GM21526 (cell line): ENCODE measurements at regions not wholly inside any gene's neighbourhood (a gene's known extent, or its start where the extent isn't known, plus 50 kb on each side); places are given as distances from the start of the nearest gene placed in this dataset.

Experiments
- ATAC-seq: cut with Tn5 transposase; IDR thresholded peaks from one replicate; pipeline ENCODE4 v1.9.1; 2021; ENCODE audit warnings: moderate library complexity; ENCODE audit not compliant: unreplicated experiment, low FRiP score

DNA sequence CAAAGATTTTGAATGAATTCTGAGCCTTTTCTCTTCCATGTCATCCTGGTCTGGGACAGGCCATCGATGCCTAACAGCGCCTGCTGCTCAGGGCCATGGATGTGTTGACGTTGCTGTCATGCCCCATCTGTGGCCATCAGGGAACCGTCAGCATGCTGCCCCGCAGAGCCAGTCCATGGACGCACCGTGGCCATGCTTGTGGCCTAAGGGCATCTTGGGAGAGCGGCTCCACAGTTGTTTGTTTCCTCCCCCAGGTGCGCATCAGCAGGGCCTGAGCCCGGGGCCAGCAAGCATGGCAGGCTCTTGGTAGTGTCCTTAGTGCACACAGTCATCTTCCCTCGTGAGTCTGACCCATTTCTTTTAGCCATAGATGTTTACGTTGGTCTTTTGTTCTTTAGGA lies 142.7 kb downstream of the VAPA start:
- ATAC-seq = no peak

- ATAC-seq = no peak
These were observed 143.6 kb downstream of the VAPA start for GRCh38 chr18:10057401-10057893.

DNA sequence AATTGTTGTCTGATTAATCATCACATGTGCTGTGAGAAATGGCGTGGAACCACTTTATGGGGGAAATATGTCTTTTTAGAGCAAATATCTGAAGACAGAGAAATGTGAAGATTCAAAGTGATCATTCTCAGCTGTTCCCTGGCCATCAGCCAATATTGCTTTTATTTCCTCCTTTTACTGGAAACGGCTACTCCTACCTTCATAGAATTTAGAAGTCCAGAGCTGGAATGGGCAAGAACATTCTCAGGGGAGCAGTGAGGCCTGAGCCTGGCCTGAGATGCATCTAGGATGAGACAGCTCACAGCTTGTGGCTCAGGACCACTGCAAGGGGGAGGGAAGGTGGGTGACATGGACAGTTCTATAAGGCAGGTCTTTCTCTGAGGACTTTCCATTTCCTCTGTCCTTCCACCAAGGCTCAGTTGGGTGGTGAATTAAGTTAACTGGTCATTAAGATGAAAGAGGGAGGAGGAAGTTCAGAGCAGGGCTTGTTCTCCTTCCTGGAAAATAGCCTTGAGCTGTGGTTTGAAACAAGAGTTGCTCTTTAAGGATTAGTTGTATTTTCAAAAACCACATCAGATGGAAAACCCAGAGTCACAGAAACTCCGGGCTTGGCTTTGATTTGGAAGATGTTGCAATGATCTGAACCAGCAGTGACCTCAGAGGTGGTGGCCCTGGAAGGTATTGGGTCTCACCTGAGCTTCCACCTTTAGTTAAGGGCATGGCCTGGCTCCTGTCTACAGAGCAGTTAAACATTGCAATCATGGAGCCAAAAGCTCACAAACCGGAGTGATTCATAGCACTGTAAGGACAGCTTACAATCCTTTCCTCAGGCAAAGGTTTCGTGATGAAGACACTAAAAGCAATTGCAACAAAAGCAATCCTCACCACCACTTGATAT lies 144.3 kb downstream of the VAPA start:
- no peak for ATAC-seq

GRCh38 chr18:10059610-10060468 lies 146.0 kb downstream of the VAPA start:
- no peak for ATAC-seq

DNA sequence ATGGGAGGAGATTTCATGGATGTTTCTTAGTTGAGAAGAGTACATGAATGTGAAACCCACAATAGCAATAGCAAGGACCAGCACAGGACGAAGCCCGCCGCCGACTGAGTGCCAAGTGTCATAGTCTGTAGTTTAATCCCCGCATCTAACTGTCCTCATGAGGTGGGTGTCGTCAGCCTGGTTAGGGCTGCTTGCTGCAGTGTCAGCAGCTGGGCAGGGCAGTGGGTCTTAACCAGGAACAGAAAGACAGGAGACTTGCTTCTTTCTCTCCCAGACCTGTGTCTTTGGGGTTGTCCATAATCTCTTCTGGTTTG lies 146.6 kb downstream of the VAPA start:
- no peak for ATAC-seq

- ATAC-seq = no peak
These were observed 147.0 kb downstream of the VAPA start for GRCh38 chr18:10060841-10061240.

- no peak for ATAC-seq
These were observed 147.8 kb downstream of the VAPA start for GRCh38 chr18:10061566-10062140.

- no peak for ATAC-seq
These were observed 148.8 kb downstream of the VAPA start for GRCh38 chr18:10062302-10063300.

DNA sequence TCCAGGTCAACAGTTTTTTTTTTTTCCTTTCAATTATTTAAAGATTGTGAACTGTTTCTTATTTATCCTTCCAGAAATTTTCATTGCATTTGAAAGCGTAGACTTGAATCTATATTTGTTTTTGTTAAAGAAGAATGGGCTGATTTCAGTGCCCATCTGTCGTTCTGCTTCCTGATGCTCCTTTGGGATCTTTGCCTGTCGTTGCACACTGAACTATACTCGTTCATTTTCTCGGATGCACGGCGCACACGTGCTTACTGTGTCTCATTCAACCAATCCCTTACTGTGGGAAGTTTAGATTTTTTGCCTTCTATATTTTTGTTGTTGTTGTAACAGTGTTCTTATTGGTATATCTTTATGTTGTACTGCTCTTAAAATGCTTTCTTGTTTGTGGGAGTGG lies 149.7 kb downstream of the VAPA start:
- ATAC-seq = no peak

- ATAC-seq = no peak
These were observed 150.5 kb downstream of the VAPA start for GRCh38 chr18:10064267-10064666.

DNA sequence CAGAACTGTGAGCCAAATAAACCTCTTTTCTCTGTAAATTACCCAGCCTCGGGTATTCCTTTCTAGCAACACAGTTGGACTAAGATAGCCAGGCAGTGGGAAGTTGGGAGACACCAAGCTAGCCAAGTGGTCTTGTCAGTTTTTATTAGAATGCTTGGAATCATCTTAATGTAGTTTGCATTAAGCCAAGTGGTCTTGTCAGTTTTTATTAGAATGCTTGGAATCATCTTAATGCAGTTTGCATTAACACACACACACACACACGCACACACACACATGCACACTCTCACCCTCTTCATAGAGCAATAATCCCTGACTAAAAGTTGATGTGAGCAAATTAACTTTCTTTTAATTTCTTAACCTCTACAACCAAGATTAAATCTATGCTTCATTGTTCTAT lies 151.5 kb downstream of the VAPA start:
- no peak for ATAC-seq

- ATAC-seq = no peak
These were observed 154.1 kb downstream of the VAPA start for GRCh38 chr18:10067670-10068659.

GRCh38 chr18:10068766-10069567 lies 155.2 kb downstream of the VAPA start:
- ATAC-seq = no peak

GRCh38 chr18:10070561-10071000 lies 156.8 kb downstream of the VAPA start:
- ATAC-seq = no peak

DNA sequence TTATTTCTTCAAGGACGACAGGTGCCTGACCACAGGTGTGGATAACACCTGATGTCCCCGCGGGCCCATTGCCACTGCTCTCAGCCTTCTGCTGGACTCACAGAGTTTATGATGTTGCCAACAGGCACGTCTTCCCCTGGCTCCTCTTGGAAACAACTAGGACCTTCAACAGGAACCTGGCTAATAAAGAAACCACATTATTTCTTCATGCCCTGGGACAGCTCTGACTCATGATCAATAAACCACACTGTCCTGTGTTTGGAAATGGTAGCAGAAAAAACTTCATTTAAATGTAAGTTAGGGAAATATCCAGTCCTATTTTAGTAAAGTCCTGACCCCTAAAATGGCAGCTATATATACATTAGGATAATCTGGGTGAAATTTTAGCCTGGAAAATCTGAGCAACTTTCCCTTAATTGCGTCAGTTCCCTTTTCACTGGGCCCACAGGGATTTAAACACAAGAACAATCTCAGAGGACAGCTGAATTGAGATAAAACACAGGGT lies 158.9 kb downstream of the VAPA start:
- ATAC-seq = no peak

- ATAC-seq = no peak
These were observed 160.3 kb downstream of the VAPA start for GRCh38 chr18:10074110-10074509.

DNA sequence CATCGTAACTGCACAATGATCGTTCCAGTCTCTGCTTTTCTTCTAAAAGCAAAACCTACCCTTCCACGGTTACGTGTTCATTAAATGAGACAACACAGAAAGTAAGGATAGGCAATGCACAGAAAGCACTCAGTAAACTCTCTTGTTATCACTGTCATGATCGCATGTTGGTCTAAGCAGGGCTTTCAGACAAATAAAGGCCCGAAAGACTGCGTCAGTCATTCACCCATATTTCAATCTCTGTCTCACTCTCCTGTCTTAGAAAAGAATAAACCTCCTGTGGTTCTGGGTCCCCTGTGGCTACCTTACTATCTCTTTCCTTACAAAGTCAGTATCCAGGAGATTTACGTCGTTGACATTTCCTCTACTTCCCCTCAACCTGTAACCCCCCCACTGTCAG lies 160.9 kb downstream of the VAPA start:
- no peak for ATAC-seq
